Activated CD4-positive, alpha-beta T cell treated with anti-CD3 and anti-CD28 coated beads for 36 hours (primary cell): ENCODE measurements at regions not wholly inside any gene's neighbourhood (a gene's known extent, or its start where the extent isn't known, plus 50 kb on each side); places are given as distances from the start of the nearest gene placed in this dataset.
"Not testable (repeated sequence)": the region's sequence is repeated elsewhere in the genome, so short reads cannot be mapped to it uniquely, and the experiment has no call there.

Experiments used
- ATAC-seq: fragments of 200-7000 bp; cut with Tn5 transposase; one replicate; pipeline ENCODE4 v1.10.0; 2021; ENCODE audit warnings: mild to moderate bottlenecking, moderate library complexity
- CTCF ChIA-PET: fragments of 350-600 bp; sonication (Branson Sonifier 250); formaldehyde crosslinking; loops from one replicate; lab custom pipeline; 2021; ENCODE audit warnings: antibody characterized with exemption; lab: Charles Lee
- POLR2A ChIA-PET: fragments of 350-600 bp; sonication (Branson Sonifier 250); formaldehyde crosslinking; loops from one replicate; lab custom pipeline; 2021; ENCODE audit warnings: antibody characterized with exemption, inconsistent platforms; lab: Charles Lee
- DNase-seq: peaks from one replicate; pipeline ENCODE4 v3.0.0-alpha.2; 2020
- H3K27ac Mint-ChIP-seq: one replicate; pipeline ENCODE4 v1.8.0; 2021; ENCODE audit warnings: mixed read lengths
- H3K27me3 Mint-ChIP-seq: one replicate; pipeline ENCODE4 v1.8.0; 2021; ENCODE audit warnings: mixed read lengths
- H3K36me3 Mint-ChIP-seq: one replicate; pipeline ENCODE4 v1.8.0; 2021; ENCODE audit warnings: low read depth, mixed read lengths
- H3K4me1 Mint-ChIP-seq: one replicate; pipeline ENCODE4 v1.8.0; 2021; ENCODE audit warnings: mixed read lengths
- H3K4me3 Mint-ChIP-seq: one replicate; pipeline ENCODE4 v1.8.0; 2021; ENCODE audit warnings: mild to moderate bottlenecking, moderate library complexity, mixed read lengths
- H3K9me3 Mint-ChIP-seq: one replicate; pipeline ENCODE4 v1.8.0; 2021; ENCODE audit warnings: low read depth, mixed read lengths
- intact Hi-C, 2 experiments: fragments of 100-400 bp; cut with DNase I in 1 of 2; cut with micrococcal nuclease in 1 of 2; formaldehyde crosslinking; loops; one replicate each; pipeline versions ENCODE4 v1.14.2 to v1.15.1; 2022 to 2024; cut with DNase I, micrococcal nuclease

GRCh38 chr3:150344079-150344759, 63.9 kb upstream of the TSC22D2 start:
- H3K4me1 Mint-ChIP-seq: peaks cover 5% of the 10 kb centered on the region
- no peaks in the 10 kb centered on the region for H3K9me3 Mint-ChIP-seq
- ChIA-PET POLR2A (no interaction called here), CTCF (interaction anchor here (0.7 kb wide), 1 partner anchor 377 kb away, joined by 3 read pairs; no protein-coding TSS in a partner anchor)
- H3K27ac Mint-ChIP-seq: no peak overlapping the region
- no peak for DNase-seq
- intact Hi-C loops: no loop called here
- peaks cover 6% of the 10 kb centered on the region for H3K27me3 Mint-ChIP-seq
- no peaks in the 10 kb centered on the region for H3K36me3 Mint-ChIP-seq
- ATAC-seq: no peak
- no peak overlapping the region for H3K4me3 Mint-ChIP-seq

GRCh38 chr3:150342896-150343467, 65.1 kb upstream of the TSC22D2 start:
- ChIA-PET POLR2A (no interaction called here), CTCF (no interaction called here)
- ATAC-seq: no peak
- Mint-ChIP-seq H3K27ac (no peak overlapping the region), H3K4me1 (no peaks in the 10 kb centered on the region), H3K9me3 (no peaks in the 10 kb centered on the region), H3K36me3 (no peaks in the 10 kb centered on the region), H3K27me3 (peaks cover 8% of the 10 kb centered on the region), H3K4me3 (no peak overlapping the region)
- intact Hi-C loops: no loop called here
- DNase-seq: no peak

GRCh38 chr3:150341891-150342290, 66.2 kb upstream of the TSC22D2 start:
- H3K4me1 Mint-ChIP-seq: no peaks in the 10 kb centered on the region
- intact Hi-C loops: no loop called here
- no peaks in the 10 kb centered on the region for H3K36me3 Mint-ChIP-seq
- POLR2A ChIA-PET: no interaction called here
- ATAC-seq: no peak
- H3K27me3 Mint-ChIP-seq: peaks cover 8% of the 10 kb centered on the region
- CTCF ChIA-PET: no interaction called here
- H3K4me3 Mint-ChIP-seq: no peak overlapping the region
- DNase-seq: no peak
- H3K9me3 Mint-ChIP-seq: peaks cover 2% of the 10 kb centered on the region
- H3K27ac Mint-ChIP-seq: no peak overlapping the region

- H3K4me1 Mint-ChIP-seq, H3K36me3 Mint-ChIP-seq, H3K27me3 Mint-ChIP-seq, H3K4me3 Mint-ChIP-seq, H3K27ac Mint-ChIP-seq, CTCF ChIA-PET, intact Hi-C loops, DNase-seq, POLR2A ChIA-PET, H3K9me3 Mint-ChIP-seq, ATAC-seq: not testable (repeated sequence)
Measured at GRCh38 chr3:150336363-150336762, 71.7 kb upstream of the TSC22D2 start.

- Mint-ChIP-seq H3K9me3 (peaks cover 2% of the 10 kb centered on the region), H3K4me1 (no peaks in the 10 kb centered on the region), H3K4me3 (no peak overlapping the region), H3K27me3 (peaks cover 8% of the 10 kb centered on the region), H3K27ac (no peak overlapping the region), H3K36me3 (no peaks in the 10 kb centered on the region)
- POLR2A ChIA-PET: no interaction called here
- CTCF ChIA-PET: no interaction called here
- no peak for DNase-seq
- ATAC-seq: no peak
- intact Hi-C loops: no loop called here
Measured at GRCh38 chr3:150335631-150336030, 72.5 kb upstream of the TSC22D2 start.

GRCh38 chr3:150334974-150335373, 73.1 kb upstream of the TSC22D2 start:
- Mint-ChIP-seq H3K27ac (no peak overlapping the region), H3K36me3 (no peaks in the 10 kb centered on the region), H3K4me3 (no peak overlapping the region), H3K9me3 (peaks cover 2% of the 10 kb centered on the region), H3K27me3 (peaks cover 9% of the 10 kb centered on the region), H3K4me1 (no peaks in the 10 kb centered on the region)
- no peak for ATAC-seq
- CTCF ChIA-PET: no interaction called here
- POLR2A ChIA-PET: no interaction called here
- intact Hi-C loops: no loop called here
- DNase-seq: no peak

- peaks cover 12% of the 10 kb centered on the region for H3K27me3 Mint-ChIP-seq
- H3K4me3 Mint-ChIP-seq: no peak overlapping the region
- CTCF ChIA-PET: interaction anchor here (0.8 kb wide), 1 partner anchor 9 kb away, joined by 5 read pairs; no protein-coding TSS in a partner anchor
- POLR2A ChIA-PET: no interaction called here
- H3K27ac Mint-ChIP-seq: no peak overlapping the region
- intact Hi-C loops: no loop called here
- ATAC-seq (no peak), DNase-seq (no peak)
- H3K4me1 Mint-ChIP-seq: peaks cover 5% of the 10 kb centered on the region
- peaks cover 2% of the 10 kb centered on the region for H3K9me3 Mint-ChIP-seq
- no peaks in the 10 kb centered on the region for H3K36me3 Mint-ChIP-seq
Measured at GRCh38 chr3:150333477-150333876, 74.6 kb upstream of the TSC22D2 start.

- ATAC-seq (no peak), DNase-seq (no peak)
- Mint-ChIP-seq H3K27me3 (peaks cover 15% of the 10 kb centered on the region), H3K9me3 (no peaks in the 10 kb centered on the region), H3K27ac (no peak overlapping the region), H3K36me3 (no peaks in the 10 kb centered on the region), H3K4me3 (no peak overlapping the region), H3K4me1 (peaks cover 5% of the 10 kb centered on the region)
- ChIA-PET CTCF (interaction anchor here (1.1 kb wide), 1 partner anchor 77 kb away, joined by 3 read pairs; no protein-coding TSS in a partner anchor), POLR2A (no interaction called here)
- intact Hi-C loops: no loop called here
Measured at GRCh38 chr3:150331978-150332568, 76.0 kb upstream of the TSC22D2 start.

GRCh38 chr3:150330872-150331271, 77.2 kb upstream of the TSC22D2 start:
- ChIA-PET POLR2A (no interaction called here), CTCF (interaction anchor here (1.2 kb wide), 1 partner anchor 54 kb away, joined by 3 read pairs; no protein-coding TSS in a partner anchor)

GRCh38 chr3:150330174-150330573, 77.9 kb upstream of the TSC22D2 start:
- H3K27ac Mint-ChIP-seq: no peak overlapping the region
- H3K4me3 Mint-ChIP-seq: no peak overlapping the region
- no peak for DNase-seq
- ChIA-PET CTCF (interaction anchor here (1.2 kb wide), 1 partner anchor 55 kb away, joined by 3 read pairs; no protein-coding TSS in a partner anchor), POLR2A (no interaction called here)
- peaks cover 12% of the 10 kb centered on the region for H3K27me3 Mint-ChIP-seq
- no peak for ATAC-seq
- no peaks in the 10 kb centered on the region for H3K36me3 Mint-ChIP-seq
- intact Hi-C loops: no loop called here
- no peaks in the 10 kb centered on the region for H3K9me3 Mint-ChIP-seq
- H3K4me1 Mint-ChIP-seq: peaks cover 5% of the 10 kb centered on the region

More at GRCh38 chr3:150330872-150331271, 77.2 kb upstream of the TSC22D2 start:
- H3K36me3 Mint-ChIP-seq: no peaks in the 10 kb centered on the region
- DNase-seq (no peak), ATAC-seq (no peak)
- H3K4me3 Mint-ChIP-seq: no peak overlapping the region
- H3K9me3 Mint-ChIP-seq: no peaks in the 10 kb centered on the region
- H3K27ac Mint-ChIP-seq: no peak overlapping the region
- H3K4me1 Mint-ChIP-seq: peaks cover 5% of the 10 kb centered on the region
- peaks cover 13% of the 10 kb centered on the region for H3K27me3 Mint-ChIP-seq
- intact Hi-C loops: no loop called here

GRCh38 chr3:150329408-150329807, 78.7 kb upstream of the TSC22D2 start:
- peak; percentile 11 for DNase-seq
- ChIA-PET CTCF (no interaction called here), POLR2A (no interaction called here)
- no peak overlapping the region for H3K4me3 Mint-ChIP-seq
- no peaks in the 10 kb centered on the region for H3K9me3 Mint-ChIP-seq
- H3K4me1 Mint-ChIP-seq: peaks cover 5% of the 10 kb centered on the region
- no peak overlapping the region for H3K27ac Mint-ChIP-seq
- no peaks in the 10 kb centered on the region for H3K36me3 Mint-ChIP-seq
- peak; percentile 64 for ATAC-seq
- peaks cover 12% of the 10 kb centered on the region for H3K27me3 Mint-ChIP-seq
- intact Hi-C loops: loop anchor here in 1 of 2 experiments (2.0 kb wide), 1 partner anchor 33 kb away; no protein-coding TSS in a partner anchor

GRCh38 chr3:150328654-150329040, 79.5 kb upstream of the TSC22D2 start:
- H3K27ac Mint-ChIP-seq: no peak overlapping the region
- H3K4me1 Mint-ChIP-seq: peaks cover 5% of the 10 kb centered on the region
- ChIA-PET CTCF (no interaction called here), POLR2A (no interaction called here)
- H3K36me3 Mint-ChIP-seq: no peaks in the 10 kb centered on the region
- peaks cover 12% of the 10 kb centered on the region for H3K27me3 Mint-ChIP-seq
- H3K4me3 Mint-ChIP-seq: no peak overlapping the region
- H3K9me3 Mint-ChIP-seq: no peaks in the 10 kb centered on the region
- ATAC-seq (no peak), DNase-seq (no peak)
- intact Hi-C loops: loop anchor here in 1 of 2 experiments (2.0 kb wide), 1 partner anchor 32 kb away; no protein-coding TSS in a partner anchor
